ENCODE measurements at regions not wholly inside any gene's neighbourhood (a gene's known extent, or its start where the extent isn't known, plus 50 kb on each side); places are given as distances from the start of the nearest gene placed in this dataset.

- intact Hi-C loops (cut with DNase I), result no loop called here
- DNase-seq (no peak), ATAC-seq (no peak)
Observed at GRCh38 chr4:33349376-33349775, 2629.2 kb downstream of the PCDH7 start.

- intact Hi-C loops (cut with DNase I), result no loop called here
- no peak for ATAC-seq
- no peak for DNase-seq
Observed at GRCh38 chr4:33357121-33357520, 2637.0 kb downstream of the PCDH7 start.

- ATAC-seq (no peak), DNase-seq (no peak)
- intact Hi-C loops (cut with DNase I), result no loop called here
Observed at GRCh38 chr4:33369446-33369845, 2649.3 kb downstream of the PCDH7 start.

GRCh38 chr4:33381816-33382215 lies 2661.6 kb downstream of the PCDH7 start:
- no peak for DNase-seq
- ATAC-seq, result no peak
- intact Hi-C loops (cut with DNase I), result no loop called here

GRCh38 chr4:33386764-33387163 lies 2666.6 kb downstream of the PCDH7 start:
- ATAC-seq (no peak), DNase-seq (no peak)
- intact Hi-C loops (cut with DNase I), result no loop called here

GRCh38 chr4:33390976-33391375 lies 2670.8 kb downstream of the PCDH7 start:
- intact Hi-C loops (cut with DNase I), result no loop called here
- DNase-seq, result no peak
- ATAC-seq, result no peak

GRCh38 chr4:33395731-33396485 lies 2675.7 kb downstream of the PCDH7 start:
- no peak for DNase-seq
- ATAC-seq, result no peak
- intact Hi-C loops (cut with DNase I), result no loop called here

GRCh38 chr4:33400504-33400903 lies 2680.3 kb downstream of the PCDH7 start:
- intact Hi-C loops (cut with DNase I), result no loop called here
- ATAC-seq, result no peak
- no peak for DNase-seq

- ATAC-seq (no peak), DNase-seq (no peak)
- intact Hi-C loops (cut with DNase I), result no loop called here
Observed at GRCh38 chr4:33407496-33407895, 2687.3 kb downstream of the PCDH7 start.

GRCh38 chr4:33411182-33411581 lies 2691.0 kb downstream of the PCDH7 start:
- ATAC-seq, result no peak
- intact Hi-C loops (cut with DNase I), result no loop called here
- no peak for DNase-seq

- intact Hi-C loops (cut with DNase I), result no loop called here
- no peak for ATAC-seq
- DNase-seq, result no peak
Observed at GRCh38 chr4:33421887-33422286, 2701.7 kb downstream of the PCDH7 start.

- ATAC-seq, result no peak
- intact Hi-C loops (cut with DNase I), result no loop called here
- DNase-seq, result no peak
Observed at GRCh38 chr4:33422656-33423055, 2702.5 kb downstream of the PCDH7 start.

- ATAC-seq (no peak), DNase-seq (no peak)
- intact Hi-C loops (cut with DNase I), result no loop called here
Observed at GRCh38 chr4:33425936-33426335, 2705.8 kb downstream of the PCDH7 start.

- intact Hi-C loops (cut with DNase I), result no loop called here
- no peak for ATAC-seq
- DNase-seq, result no peak
Observed at GRCh38 chr4:33427676-33428075, 2707.5 kb downstream of the PCDH7 start.

- DNase-seq (no peak), ATAC-seq (no peak)
- intact Hi-C loops (cut with DNase I), result no loop called here
Observed at GRCh38 chr4:33429971-33430370, 2709.8 kb downstream of the PCDH7 start.

- ATAC-seq (no peak), DNase-seq (no peak)
- intact Hi-C loops (cut with DNase I), result no loop called here
Observed at GRCh38 chr4:33437406-33437805, 2717.2 kb downstream of the PCDH7 start.

GRCh38 chr4:33446953-33447352 lies 2726.8 kb downstream of the PCDH7 start:
- ATAC-seq (no peak), DNase-seq (no peak)
- intact Hi-C loops (cut with DNase I), result no loop called here

- intact Hi-C loops (cut with DNase I), result no loop called here
- ATAC-seq (no peak), DNase-seq (no peak)
Observed at GRCh38 chr4:33448948-33449347, 2728.8 kb downstream of the PCDH7 start.

GRCh38 chr4:33453436-33453835 lies 2733.3 kb downstream of the PCDH7 start:
- intact Hi-C loops (cut with DNase I), result no loop called here
- DNase-seq (no peak), ATAC-seq (no peak)

GRCh38 chr4:33453916-33454315 lies 2733.7 kb downstream of the PCDH7 start:
- DNase-seq (no peak), ATAC-seq (no peak)
- intact Hi-C loops (cut with DNase I), result no loop called here

GRCh38 chr4:33465565-33465964 lies 2745.4 kb downstream of the PCDH7 start:
- no peak for DNase-seq
- intact Hi-C loops (cut with DNase I), result no loop called here
- no peak for ATAC-seq

- DNase-seq (no peak), ATAC-seq (no peak)
- intact Hi-C loops (cut with DNase I), result no loop called here
Observed at GRCh38 chr4:33467291-33467690, 2747.1 kb downstream of the PCDH7 start.

All from left cardiac atrium (tissue), 4 donors.